Ishikawa (cell line): ENCODE measurements at regions not wholly inside any gene's neighbourhood (a gene's known extent, or its start where the extent isn't known, plus 50 kb on each side); places are given as distances from the start of the nearest gene placed in this dataset.

Source experiments
- CEBPB ChIP-seq: IDR thresholded peaks from 2 replicates; pipeline ENCODE4 v1.6.1; 2012
- CREB1 ChIP-seq: IDR thresholded peaks from 2 replicates; pipeline ENCODE4 v1.6.1; 2012; ENCODE audit warnings: low read depth
- EGR1 ChIP-seq: IDR thresholded peaks from 2 replicates; pipeline ENCODE4 v1.6.1; 2012
- EP300 ChIP-seq: IDR thresholded peaks from 2 replicates; pipeline ENCODE4 v1.6.1; 2012; ENCODE audit warnings: borderline replicate concordance
- FOXM1 ChIP-seq: IDR thresholded peaks from 2 replicates; pipeline ENCODE4 v1.6.1; 2012; ENCODE audit warnings: low read depth, borderline replicate concordance
- MAX ChIP-seq: IDR thresholded peaks from 2 replicates; pipeline ENCODE4 v1.6.1; 2012
- NFIC ChIP-seq: IDR thresholded peaks from 2 replicates; pipeline ENCODE4 v1.6.1; 2012
- RAD21 ChIP-seq: IDR thresholded peaks from 2 replicates; pipeline ENCODE4 v1.6.1; 2012; ENCODE audit warnings: low read depth
- TAF1 ChIP-seq: IDR thresholded peaks from 2 replicates; pipeline ENCODE4 v1.6.1; 2012; ENCODE audit warnings: low read depth, mild to moderate bottlenecking
- TCF12 ChIP-seq: IDR thresholded peaks from 2 replicates; pipeline ENCODE4 v1.6.1; 2012; ENCODE audit warnings: low read depth
- TEAD4 ChIP-seq: IDR thresholded peaks from 2 replicates; pipeline ENCODE4 v1.6.1; 2012
- USF1 ChIP-seq: IDR thresholded peaks from 2 replicates; pipeline ENCODE4 v1.6.1; 2012
- YY1 ChIP-seq: IDR thresholded peaks from 2 replicates; pipeline ENCODE4 v1.6.1; 2012; ENCODE audit warnings: low read depth
- ZBTB7A ChIP-seq: IDR thresholded peaks from 2 replicates; pipeline ENCODE4 v1.6.1; 2012; ENCODE audit warnings: low read depth
- TF ChIP-seq, protein P1 (sequence below): IDR thresholded peaks from 2 replicates; pipeline ENCODE4 v1.6.1; 2012; ENCODE audit warnings: low read depth, mild to moderate bottlenecking

- TF ChIP-seq TEAD4 (no peak), USF1 (no peak), ZBTB7A (no peak), NFIC (no peak), EP300 (no peak), YY1 (no peak), MAX (no peak), EGR1 (no peak), TCF12 (no peak), RAD21 (no peak), CREB1 (no peak), TAF1 (no peak), FOXM1 (no peak), CEBPB (no peak)
- TF ChIP-seq, protein P1, sequence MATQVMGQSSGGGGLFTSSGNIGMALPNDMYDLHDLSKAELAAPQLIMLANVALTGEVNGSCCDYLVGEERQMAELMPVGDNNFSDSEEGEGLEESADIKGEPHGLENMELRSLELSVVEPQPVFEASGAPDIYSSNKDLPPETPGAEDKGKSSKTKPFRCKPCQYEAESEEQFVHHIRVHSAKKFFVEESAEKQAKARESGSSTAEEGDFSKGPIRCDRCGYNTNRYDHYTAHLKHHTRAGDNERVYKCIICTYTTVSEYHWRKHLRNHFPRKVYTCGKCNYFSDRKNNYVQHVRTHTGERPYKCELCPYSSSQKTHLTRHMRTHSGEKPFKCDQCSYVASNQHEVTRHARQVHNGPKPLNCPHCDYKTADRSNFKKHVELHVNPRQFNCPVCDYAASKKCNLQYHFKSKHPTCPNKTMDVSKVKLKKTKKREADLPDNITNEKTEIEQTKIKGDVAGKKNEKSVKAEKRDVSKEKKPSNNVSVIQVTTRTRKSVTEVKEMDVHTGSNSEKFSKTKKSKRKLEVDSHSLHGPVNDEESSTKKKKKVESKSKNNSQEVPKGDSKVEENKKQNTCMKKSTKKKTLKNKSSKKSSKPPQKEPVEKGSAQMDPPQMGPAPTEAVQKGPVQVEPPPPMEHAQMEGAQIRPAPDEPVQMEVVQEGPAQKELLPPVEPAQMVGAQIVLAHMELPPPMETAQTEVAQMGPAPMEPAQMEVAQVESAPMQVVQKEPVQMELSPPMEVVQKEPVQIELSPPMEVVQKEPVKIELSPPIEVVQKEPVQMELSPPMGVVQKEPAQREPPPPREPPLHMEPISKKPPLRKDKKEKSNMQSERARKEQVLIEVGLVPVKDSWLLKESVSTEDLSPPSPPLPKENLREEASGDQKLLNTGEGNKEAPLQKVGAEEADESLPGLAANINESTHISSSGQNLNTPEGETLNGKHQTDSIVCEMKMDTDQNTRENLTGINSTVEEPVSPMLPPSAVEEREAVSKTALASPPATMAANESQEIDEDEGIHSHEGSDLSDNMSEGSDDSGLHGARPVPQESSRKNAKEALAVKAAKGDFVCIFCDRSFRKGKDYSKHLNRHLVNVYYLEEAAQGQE: no peak
Measured at GRCh38 chr1:195851804-195852203, 756.4 kb downstream of the KCNT2 start.

DNA sequence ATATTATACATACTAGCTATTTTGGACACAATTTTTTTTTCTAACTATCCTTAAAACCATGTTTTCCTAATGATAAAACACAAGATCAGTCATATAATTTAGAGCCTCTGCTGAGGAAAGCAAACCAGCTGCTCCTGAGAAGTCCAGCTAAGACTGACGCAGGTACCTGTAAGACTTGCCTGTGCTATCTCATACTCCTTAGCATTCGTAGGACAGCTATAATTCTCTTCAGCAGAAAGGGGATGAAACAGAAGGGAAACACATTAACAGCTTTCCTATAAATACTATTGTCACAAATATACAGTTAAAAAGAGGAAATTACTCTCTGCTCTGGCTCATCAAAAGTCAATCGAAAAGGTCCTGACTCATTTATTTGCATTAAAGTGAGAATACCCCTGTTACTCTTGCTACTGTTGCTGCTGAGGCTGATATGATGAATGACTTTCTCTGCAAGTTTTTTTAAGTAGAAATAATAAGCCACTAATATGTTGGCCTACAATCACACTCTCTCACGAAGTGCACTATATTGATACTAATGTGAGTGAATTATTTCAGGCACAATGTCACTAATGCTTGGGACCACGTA, 757.1 kb downstream of the KCNT2 start:
- no peak for TF ChIP-seq USF1
- no peak for TF ChIP-seq EP300
- TF ChIP-seq EGR1: no peak
- no peak for TF ChIP-seq ZBTB7A

GRCh38 chr1:195849180-195849579, 759.1 kb downstream of the KCNT2 start:
- TF ChIP-seq MAX (no peak), EP300 (no peak), YY1 (no peak), FOXM1 (no peak)

DNA sequence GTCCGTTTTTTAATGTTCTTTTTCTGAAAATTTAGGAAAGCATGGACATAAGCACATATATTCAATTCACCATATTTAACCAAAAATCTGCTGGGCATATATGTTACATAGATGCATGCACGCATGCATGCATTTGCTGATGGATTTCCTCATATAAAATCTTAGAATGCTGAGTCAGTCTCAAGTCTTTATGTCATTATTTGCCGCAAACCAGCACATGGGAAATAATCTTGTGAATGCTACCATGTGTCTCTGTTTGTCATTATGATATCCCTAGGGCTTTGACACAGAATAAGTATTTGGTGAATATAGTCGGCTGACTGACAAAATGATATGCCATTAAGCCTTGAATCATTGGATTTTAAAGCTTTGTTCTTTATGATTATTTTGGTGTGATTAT, 776.5 kb downstream of the KCNT2 start:
- TF ChIP-seq EP300 (no peak), TCF12 (no peak)

GRCh38 chr1:195828325-195828724, 779.9 kb downstream of the KCNT2 start:
- TF ChIP-seq RAD21 (no peak), FOXM1 (no peak), CEBPB (no peak), EP300 (no peak), TEAD4 (no peak), MAX (no peak), ZBTB7A (no peak), USF1 (no peak), YY1 (no peak), CREB1 (no peak), TCF12 (no peak), NFIC (no peak), TAF1 (no peak)
- TF ChIP-seq, protein P1: no peak

DNA sequence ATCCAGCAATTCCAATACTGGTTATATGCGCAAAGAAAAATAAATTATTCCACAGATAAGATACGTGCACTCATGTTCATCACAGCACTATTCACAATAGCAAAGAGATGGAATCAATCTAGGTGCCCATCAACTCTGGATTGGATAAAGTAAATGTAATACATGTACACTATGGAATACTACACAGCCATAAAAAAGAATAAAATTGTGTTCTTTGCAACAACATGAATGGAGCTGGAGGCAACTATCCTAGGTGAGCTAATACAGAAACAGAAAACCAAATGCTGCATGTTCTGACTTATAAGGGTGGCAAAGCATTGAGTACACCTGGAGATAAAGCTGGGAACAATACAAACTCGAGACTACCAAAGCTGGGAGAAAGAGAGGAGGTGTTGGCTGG, 787.3 kb downstream of the KCNT2 start:
- TF ChIP-seq CEBPB (no peak), YY1 (no peak), TCF12 (no peak), NFIC (no peak)

DNA sequence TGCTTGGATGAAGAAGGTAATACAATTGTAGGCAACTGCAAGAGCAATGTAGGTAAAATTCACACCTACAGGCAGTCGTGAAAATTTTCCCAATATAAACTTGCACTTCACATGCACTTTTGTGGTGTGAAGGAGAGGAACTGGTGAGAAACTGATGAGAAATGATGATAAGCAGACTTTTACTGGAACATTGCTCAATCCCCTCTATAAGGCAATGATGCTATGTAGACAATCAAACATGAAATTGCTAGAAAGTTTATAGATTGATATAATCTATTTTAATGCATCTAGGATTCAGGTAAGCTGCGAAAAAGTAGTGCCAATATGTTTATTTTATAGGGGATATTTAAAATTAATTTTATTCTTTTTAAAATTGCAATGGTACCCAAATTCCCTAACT, 802.2 kb downstream of the KCNT2 start:
- TF ChIP-seq RAD21 (no peak), EP300 (no peak), ZBTB7A (no peak), USF1 (no peak), FOXM1 (no peak), YY1 (no peak), NFIC (no peak), CEBPB (no peak), TCF12 (no peak), EGR1 (no peak), MAX (no peak), CREB1 (no peak)
- TF ChIP-seq, protein P1: no peak
